Activated CD8-positive, alpha-beta memory T cell treated with anti-CD3 and anti-CD28 coated beads, Interleukin-2, amount 50 U/mL, for 24 hours (primary cell): ENCODE measurements at regions not wholly inside any gene's neighbourhood (a gene's known extent, or its start where the extent isn't known, plus 50 kb on each side); places are given as distances from the start of the nearest gene placed in this dataset.
"Not testable (repeated sequence)": the region's sequence is repeated elsewhere in the genome, so short reads cannot be mapped to it uniquely, and the experiment has no call there.

Experiments
- DNase-seq: peaks from one replicate; pipeline ENCODE4 v3.0.0-alpha.2; 2020; ENCODE audit errors: extremely low read depth

DNA sequence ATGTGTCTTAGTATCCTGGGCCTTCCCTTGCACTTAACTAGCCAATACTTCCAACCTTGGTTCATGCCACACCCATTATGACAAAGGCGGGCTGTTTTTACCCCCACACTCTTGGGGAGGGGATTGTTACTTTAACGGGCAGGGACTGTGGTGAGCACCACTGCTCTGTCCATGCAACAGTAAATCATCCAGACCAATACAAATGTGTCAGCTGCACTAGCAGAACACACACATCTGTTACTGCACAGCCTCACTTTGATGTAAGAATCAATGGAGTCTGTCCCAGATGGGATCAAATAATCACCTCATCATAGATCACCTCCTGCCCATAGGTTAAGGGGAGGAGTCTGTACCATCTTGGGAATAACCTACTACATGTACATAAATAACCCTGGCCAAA lies 58.1 kb downstream of the NPAP1 start:
- no peak for DNase-seq

DNA sequence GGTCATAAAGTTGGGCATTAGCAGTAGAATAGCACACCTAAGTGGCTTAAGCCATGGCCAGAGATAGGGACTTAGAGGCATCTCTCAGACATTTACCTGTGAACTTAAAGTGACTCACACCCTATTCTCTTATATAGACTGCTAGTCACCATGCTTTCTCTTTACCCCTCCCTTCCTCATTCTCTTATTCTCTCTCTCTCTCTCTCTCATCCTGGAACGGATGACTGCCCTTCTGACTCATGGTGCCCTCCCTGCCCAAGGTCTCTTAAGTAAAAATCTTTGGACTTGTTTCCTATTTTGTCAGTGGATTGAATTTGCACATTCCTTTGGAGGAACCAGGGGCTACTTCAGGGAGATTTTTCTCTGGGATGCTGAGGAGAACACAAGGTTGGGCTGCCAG lies 58.8 kb downstream of the NPAP1 start:
- DNase-seq = no peak

DNA sequence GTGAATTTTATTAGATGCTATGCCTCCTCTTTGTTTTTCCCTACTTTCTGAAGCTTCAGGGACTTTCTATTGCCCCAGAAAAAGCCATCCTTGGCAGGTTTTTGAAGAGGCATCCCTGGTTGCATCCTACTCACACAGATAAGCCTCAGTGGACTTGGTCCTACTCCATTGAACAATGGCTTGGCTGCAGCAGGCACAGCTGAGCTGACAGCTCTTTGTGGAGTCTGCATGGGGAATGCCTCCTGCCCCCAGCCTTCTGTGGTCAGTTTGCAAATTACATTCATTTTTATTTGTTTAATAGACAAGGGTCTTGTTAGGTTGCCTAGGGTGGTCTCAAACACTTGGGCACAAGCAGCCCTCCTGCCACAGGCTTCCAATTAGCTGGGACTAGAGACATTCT lies 69.7 kb downstream of the NPAP1 start:
- DNase-seq = no peak

DNA sequence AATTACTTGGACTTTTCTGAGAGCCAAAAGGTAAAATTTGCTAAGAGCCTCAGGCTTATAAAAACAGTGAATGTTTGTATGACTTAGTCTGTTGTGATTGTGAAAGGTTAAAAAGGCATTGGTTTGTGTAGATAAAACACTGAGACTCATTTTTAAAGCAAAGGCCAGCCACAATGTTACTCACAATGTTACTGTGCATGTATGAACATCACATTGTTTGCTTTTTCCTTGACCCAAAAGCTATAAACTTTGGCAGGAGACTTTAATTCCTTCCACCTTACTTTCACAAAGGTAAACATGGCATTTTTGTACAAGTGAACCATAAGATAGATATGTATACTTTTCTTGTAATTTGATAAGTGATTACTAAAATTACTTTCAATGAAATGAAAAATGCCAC lies 70.5 kb downstream of the NPAP1 start:
- no peak for DNase-seq

DNA sequence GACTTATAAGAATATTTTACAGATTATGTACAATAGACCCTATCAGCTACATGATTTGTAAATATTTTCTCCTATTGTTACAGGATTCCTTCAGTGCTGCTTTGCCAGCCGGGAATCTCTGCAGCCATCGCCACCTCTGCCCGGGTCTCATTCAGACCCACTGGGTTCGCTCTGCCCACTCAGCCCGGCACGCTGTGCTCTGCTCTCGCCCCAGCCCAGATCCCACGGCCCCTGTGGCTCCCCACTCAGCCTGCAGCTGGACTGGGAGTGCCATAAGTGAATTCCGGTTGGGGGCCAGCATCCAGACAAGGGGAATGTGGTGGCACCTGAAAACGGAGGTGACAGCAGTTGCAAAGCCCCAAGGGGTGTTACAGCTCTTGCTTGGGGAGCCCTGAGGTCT lies 71.8 kb downstream of the NPAP1 start:
- DNase-seq = no peak

DNA sequence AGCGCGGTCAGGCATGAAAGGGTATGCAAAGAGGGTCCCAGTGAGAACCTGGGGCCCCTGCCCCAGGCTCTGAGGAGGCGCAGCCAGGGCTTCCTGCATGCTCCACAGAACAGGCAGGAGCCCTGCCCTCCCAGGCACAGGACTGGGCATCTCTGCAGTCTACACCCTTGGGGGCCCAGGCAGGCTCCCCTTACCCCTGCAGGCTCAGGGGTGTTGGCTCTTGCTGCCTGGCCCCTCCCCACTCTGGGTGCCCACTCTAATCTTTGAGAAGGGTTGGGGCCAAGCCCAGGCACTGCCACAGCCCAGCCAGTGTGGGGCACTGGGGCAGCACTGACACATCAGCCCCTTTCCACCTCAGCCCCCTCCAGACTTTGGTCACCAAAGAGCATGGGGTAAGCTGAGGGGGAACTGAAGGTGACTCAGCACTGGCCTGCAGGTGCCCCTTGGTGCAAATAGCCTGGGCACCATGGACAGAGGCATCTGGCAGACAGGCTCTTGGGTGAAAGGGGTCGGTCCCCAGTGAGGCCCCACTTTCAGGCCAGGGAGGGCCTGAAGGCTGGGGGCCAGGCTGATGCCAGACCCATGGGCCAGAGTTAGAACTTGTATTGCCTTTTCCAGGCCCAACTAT lies 73.4 kb downstream of the NPAP1 start:
- no peak for DNase-seq

DNA sequence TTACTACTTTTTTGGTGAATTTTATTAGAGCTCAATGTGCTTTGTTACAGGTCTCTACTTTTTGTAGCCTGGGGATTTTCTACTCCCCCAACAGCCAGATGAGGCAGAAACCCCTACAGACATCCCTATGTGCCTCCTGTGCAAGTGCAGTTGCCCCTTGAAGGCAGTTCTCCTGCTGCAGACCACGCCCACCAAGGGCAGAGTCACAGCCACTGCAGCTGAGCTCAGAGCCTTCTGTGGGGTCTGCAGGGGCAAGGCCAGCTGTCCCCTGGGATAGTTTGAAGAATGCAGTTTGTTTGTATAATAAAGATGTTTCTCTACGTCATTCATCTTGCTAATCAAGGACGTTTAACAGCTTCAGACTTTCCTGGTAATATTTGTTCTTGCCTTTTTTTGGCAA lies 76.8 kb downstream of the NPAP1 start:
- no peak for DNase-seq

DNA sequence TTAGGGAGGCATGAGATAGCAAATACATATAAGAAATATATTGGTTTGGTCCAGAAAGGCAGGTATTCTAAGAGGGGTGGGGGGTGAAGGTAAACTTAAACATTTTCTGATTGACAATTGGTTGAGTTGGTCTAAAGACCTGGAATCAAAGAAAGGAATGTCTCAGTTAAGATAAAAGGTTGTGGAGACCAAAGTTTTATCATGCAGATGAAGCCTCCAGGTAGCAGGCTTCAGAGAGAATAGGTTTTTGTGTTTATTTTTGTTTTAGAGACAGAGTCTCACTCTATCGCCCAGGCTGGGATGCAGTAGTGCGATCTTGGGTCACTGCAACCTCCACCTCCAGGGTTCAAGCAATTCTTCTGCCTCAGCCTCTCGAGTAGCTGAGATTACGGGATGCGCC lies 80.5 kb downstream of the NPAP1 start:
- no peak for DNase-seq

DNA sequence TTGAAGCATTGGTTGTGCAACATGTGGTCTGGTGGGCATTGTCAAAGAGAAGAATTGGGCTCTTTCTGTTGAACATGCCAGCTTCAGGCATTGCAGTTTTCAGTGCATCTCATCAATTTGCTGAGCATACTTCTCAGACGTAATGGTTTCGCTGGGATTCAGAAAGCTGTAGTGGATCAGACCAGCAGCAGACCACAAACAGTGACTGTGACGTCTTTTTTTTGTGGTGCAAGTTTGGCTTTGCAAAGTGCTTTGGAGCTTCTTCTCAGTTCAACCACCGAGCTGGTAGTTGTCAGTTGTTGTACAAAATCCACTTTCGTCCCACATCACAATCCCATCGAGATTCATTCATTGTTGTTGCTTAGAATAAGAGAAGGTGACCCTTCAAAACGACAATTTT lies 84.5 kb downstream of the NPAP1 start:
- no peak for DNase-seq

DNA sequence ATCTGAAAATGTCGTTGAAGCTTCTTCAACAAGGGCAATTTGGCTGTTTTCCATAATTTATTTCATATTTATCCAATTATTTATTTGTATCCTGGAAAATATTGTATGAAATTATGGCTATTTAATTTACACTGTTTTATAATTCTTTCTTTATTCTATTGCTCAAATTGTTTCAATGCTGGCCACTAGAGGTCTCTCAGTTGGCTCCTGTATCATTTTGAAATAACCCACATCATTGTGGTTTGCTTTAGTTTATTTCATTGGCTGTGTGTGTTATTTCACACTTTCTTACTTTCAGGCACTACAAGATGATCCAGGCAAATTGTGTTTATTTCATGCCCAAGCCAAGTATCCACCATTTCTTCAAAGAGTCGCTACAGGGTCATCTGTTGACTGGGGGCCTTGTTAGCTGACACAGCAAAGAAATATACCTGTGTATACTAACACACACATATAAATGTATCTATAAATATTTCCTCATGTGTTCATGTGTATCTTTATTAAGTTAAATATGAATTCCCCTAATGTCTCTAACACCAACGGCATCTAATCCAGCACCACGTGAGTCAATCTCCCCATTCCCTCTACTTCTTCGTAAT lies 86.2 kb downstream of the NPAP1 start:
- DNase-seq = no peak

DNA sequence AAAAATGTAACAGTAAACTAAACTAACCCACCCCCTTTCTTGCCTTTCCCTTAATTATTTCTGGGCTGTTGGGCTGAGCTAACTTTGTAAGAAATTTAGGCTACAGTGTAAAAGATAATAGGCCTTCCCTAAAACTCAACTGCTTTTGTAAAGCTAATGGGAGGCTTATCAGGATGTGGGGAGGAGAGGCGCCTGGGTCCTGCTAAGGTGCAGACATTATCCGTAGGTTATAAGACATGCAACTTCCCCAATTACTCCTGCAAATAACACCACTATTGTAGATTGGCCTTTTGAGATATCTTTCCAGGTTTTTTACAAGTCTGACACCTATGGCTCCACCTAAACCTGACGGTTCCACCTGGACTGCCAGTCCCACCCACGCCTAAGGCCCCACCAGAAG lies 88.3 kb downstream of the NPAP1 start:
- no peak for DNase-seq

DNA sequence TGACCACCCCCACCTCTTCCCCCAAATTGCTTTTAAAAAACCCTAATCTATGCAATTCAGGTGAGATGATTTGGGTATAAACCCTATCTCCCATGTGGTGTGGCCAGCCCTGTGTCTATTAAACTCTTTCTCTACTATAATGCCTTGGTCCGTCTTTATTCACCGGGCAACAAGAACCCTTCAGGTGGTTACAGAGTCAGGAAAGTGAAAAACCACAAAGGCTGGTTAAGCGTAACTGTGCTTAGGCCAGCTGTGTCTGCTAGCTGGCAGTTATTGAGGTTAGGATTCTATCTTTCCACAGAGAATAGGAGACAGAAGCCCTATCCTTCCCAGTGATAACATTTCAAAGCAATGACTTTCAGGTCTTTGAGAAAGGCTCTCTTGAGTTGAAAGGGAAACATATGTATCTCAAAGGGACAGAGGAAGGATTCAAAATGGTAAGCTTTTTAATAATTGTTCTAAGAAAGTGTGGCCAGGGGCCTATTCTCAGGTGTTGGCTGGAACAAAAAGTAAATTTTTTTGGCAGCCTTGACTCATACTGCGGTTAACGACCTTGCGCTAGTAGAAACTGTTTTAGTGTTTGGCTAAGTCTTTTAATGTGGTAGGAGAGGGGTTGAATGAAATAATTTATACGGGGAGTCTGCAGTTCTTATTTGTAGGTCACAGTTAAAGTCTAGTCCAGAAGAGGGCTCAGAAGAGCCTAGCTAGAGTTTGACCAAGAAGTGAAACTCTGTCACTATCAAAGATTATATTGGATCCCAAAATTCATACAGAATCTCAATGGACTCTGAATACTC lies 89.0 kb downstream of the NPAP1 start:
- DNase-seq = no peak

DNA sequence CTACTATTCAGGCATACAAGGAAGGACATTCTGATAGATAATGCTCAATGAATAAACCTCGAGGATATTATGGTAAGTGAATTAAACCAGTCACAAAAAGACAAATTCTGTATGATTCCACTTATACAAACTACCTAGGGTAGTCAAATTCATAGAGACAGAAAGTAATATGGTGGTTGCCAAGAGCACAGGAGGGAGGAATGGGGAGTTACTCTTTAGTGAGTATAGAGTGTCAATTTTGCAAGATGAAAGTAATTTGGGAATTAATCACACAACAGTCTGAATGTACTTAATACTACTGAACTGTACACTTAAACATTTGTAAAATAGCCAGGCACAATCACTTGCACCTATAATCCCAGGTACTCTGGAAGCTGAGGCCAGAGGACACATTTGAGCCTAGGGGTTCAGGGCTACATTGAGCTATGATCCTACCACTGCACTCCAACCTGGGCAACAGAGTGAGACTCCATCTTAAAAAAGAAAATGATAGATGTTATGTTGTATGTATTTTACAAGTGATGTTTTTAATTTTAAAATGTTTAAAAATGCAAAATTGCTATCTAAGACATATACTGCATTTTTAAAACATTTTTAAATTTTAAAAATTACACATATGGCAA lies 91.0 kb downstream of the NPAP1 start:
- DNase-seq = no peak

DNA sequence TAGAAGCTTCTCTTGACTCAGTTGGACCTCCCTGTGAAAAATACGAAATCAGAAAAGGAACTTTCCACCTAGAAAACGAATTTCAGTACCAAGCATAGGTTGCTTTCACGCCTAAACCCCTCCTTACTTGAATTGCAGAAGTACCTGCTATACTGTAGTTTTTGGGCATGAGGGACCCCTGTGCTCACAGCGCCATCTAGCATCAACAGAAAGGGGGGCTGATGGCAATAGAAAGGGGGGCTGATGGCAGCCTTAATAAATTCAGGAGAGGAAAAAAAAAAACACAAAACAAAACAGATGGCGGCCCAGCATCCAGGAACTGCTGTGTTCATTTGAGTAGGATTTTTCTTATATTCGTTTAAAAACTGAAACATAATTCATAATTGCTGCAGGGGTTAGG lies 96.7 kb downstream of the NPAP1 start:
- no peak for DNase-seq

DNA sequence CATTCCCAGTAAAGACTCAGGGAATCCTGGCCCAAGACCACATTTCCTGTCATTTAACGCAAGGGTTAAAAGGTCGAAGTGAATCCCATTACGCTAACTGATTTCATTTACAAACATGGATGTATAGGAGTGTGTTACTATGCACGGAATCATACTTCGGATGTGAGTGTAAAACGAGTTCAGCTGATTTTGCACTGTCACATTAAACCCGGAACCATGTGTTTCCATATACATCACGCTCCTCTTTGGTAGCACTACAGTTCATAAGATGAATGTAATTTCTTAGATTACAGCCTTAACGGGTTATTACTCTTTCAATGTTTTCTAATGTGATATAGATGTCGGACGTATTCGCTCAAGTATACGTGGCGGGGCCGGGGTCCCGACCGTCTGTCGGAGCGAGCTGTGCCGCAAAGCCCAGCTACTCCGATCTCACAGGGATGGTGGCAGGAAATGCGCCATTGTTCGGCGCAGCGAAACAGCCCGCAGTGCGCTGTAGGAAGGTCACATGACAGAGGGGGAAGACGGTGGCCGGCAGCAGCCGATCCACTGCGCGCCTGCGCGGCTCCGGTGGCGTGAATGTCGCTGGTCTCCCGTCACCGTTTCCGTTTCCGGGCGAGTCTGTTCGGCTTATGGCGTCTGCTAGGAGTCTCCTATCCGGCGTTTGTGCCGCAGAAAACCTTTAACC lies 97.3 kb downstream of the NPAP1 start:
- DNase-seq = peak; percentile 30

DNA sequence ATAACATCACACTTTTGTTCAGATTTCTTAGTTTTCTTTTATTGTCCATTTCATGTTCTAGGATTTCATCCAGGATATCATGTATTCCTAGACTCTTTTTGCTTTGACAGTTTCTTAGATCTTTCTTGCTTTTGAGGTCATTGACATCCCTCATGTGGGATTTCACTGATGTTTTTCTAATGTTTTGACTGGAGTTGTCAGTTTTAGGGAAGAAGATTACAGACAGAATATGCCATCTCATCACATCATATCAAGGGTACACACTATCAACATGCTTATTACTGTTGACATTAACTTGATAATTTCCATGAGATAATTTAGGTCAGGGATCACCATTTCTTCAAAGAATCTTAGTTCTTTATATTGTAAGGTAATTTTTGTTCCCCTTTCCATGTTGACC lies 101.7 kb downstream of the NPAP1 start:
- DNase-seq = no peak

DNA sequence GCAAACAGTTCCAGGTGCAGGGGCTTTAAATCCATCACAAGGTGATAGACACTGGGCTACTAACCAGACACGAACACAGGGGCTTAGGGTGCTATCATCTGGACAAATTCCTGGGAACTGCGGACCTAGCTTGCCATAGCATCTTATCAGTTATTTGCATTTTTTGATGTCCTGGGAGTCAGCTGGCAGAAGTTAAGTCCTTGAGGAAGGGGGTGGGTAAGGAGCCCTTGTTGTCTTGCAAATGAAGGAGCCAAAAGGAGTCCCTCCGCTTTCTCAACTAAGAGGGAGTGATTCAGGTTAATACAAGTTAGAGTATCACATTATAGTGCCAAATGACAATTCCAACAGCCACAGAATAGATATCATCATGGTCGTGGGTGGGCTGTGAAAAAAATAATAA lies 108.9 kb downstream of the NPAP1 start:
- DNase-seq = no peak

DNA sequence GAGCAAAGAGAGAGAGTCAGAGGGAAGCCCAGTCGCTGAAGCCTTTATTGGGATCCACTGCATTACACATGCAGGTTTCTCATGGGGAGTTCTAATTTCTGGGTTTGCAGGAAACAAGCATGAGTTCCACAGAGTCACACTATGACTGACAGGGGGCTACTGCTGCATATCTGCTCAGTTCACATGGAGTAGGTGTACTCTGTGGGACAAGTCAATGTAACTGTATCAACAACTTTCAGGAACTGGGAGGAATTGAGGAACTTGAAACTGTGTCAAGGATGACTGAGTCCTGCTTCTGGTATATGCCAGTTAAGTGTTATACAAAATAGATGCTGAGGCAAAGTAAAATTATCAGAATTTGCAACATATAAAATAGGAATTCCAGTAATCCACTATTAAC lies 110.8 kb downstream of the NPAP1 start:
- no peak for DNase-seq

DNA sequence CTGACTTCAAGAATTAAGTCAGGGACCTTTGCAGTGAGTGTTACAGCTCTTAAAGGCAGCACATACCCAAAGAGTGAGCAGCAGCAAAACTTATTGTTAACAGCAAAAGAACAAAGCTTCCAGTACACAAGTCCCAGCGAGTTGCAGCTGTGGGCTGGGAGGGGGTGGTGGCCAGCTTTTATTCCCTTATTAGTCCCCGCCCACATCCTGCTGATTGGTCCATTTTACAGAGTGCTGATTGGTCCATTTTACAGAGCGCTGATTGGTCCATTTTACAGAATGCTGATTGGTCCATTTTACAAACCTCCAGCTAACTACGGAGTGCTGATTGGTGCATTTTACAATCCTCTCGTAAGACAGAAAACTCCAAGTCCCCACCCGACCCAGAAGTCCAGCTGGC lies 127.0 kb downstream of the NPAP1 start:
- DNase-seq = not testable (repeated sequence)

DNA sequence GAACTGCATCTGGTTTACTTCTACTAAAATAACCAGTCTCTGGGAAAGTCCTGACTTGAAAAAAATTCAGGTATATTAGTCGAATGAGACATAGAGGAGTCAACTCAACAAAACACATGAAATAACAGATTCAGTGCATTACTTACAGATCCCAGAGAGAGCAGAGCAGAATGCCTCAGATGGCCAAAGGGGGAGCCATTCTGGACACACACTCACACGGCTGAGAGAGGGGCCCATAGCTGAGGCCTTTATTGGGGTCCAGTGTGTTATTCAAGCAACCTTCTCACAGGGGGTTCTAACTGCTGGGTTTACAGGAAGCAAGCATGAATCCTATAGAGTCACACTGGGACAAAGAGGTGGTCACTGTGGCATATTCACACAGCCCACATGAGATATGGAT lies 135.1 kb upstream of the SNRPN start:
- no peak for DNase-seq

DNA sequence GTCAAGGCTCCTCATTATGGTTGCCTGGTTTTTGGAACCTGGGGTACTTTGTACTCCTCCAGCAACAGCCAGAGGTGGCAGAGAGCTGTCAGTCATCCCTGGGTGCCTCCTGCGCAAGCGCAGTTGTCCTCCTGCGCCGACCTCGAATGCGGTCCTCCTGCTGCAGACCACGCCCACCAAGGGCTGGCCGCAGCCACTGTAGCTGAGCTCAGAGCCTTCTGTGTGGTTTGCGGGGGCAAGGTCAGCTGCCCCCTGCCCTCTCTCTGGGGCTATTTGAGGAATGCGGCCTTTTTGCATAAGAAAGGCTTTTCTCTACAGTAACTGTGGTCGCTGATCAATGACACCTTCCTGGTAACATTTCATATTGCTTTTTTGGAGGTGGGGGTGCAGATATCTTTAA lies 131.3 kb upstream of the SNRPN start:
- DNase-seq = no peak

DNA sequence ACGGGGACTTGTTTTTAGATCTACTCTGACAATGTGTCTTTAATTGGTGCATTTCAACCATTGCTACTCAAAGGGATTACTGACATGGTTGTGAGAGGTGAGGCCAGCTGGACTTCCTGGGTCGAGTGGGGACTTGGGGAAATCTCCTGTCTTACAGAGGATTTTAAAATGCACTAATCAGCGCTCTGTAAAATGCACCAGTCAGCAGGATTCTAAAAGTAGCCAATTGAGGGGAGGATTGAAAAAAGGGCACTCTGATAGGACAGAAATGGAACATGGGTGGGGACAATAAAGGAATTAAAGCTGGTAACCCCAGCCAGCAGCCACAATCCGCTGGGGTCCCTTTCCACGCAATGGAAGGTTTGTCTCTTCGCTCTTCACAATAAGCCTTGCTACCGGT lies 122.5 kb upstream of the SNRPN start:
- DNase-seq = no peak
